ENCODE measurements at regions not wholly inside any gene's neighbourhood (a gene's known extent, or its start where the extent isn't known, plus 50 kb on each side); places are given as distances from the start of the nearest gene placed in this dataset.

GRCh38 chr18:47595831-47596501 lies 334.5 kb downstream of the SMAD2 start:
- no peak for DNase-seq (ENCODE audit: low read depth)

DNA sequence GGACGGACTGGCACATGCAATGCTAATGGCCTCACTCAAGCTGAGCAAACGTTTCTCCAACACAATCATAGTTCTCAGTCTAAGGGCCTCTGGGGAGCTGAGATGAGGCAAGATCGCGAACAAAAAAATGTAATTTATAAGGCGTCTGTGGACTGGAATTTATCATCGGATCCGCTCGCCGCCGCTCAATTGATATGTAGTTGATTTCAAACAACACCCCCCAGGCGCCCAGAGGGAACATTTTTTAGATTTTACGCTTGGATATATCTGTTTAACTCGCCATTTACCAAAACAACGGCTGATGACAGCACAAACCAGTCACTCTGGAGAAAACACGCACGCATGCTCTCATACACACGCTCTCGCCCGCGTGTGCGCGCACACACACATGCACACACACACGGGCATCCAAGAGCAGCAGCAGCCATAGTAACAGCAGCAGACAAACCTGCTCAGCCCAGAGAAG lies 335.8 kb downstream of the SMAD2 start:
- DNase-seq (ENCODE audit: low read depth) = no peak

DNA sequence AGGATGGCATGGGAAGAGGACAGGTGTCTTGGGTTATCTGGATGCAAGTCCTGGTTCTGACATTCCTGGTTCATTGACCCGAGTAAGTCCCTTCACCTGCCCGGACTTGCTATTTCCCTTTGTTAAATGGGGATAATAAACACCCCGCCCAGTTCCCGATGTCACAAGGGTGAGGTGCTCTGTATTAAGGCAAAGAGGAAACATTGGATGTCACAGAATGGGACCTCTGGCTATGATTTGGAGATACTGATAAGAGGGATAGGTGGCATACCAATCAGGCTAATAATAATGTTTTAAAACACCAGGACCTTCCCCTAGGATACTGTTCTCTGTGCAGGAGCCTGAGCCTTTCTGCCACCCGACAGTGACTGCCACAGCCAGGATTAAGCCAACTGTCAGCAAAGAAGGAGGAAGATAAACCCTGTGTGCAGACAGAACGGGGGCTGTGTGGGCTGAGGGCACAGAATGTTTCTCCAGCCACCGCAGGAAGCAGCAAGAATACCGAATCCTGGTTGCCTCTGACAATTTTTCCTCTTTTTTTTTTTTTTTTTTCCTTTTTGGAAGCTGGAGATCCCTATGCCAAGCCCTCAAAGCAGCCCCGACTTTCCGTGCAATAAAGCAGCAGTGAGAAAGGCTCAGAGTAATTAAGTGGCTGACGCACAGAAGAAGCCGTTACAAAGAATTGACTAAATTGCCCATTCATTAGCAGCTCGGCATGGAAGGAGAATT lies 336.6 kb downstream of the SMAD2 start:
- DNase-seq (ENCODE audit: low read depth) = no peak

DNA sequence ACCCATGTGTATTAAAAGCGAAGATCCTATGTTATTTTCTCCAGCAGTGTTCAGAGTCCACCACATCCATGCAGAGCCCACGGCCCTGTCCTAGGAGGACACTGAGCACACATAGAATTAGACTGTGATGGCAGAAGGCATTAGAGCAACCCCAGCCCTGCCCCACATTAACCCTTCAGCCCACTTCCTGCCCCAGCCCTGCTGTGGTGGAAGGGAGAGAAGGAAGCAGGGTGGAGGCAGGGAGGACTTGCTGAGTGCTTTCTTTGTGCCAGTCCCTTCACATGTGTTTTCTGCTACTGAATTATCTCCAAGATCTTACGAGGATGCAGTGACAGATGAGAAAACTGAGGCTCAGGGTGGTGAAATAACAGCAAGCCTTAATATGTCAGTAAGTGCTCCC lies 339.0 kb downstream of the SMAD2 start:
- DNase-seq (ENCODE audit: low read depth) = no peak

GRCh38 chr18:47587587-47587986 lies 336.1 kb upstream of the SKOR2 start:
- DNase-seq (ENCODE audit: low read depth) = no peak

- DNase-seq (ENCODE audit: low read depth) = no peak
These were observed 335.1 kb upstream of the SKOR2 start for GRCh38 chr18:47586418-47587070.

DNA sequence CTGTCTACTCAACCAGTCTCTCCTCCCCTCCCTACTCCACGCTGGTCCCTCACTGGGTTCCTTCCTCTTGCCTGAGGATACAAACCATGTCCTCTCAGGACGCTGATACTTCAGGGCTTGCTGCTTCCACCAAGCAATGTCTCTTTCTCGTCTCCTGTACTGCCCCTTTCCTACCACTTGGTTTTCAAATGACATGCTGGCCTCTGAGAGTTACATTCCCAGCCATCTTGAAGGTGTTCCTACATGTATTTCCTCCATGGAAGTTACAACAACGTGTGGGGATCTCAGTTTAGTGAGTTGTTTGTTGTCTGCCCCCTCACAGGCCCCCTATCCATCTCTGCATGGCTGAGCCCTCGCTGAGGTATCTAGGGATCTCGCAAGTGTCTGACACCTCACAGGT lies 334.5 kb upstream of the SKOR2 start:
- no peak for DNase-seq (ENCODE audit: low read depth)

- no peak for DNase-seq (ENCODE audit: low read depth)
These were observed 333.7 kb upstream of the SKOR2 start for GRCh38 chr18:47585136-47585535.

GRCh38 chr18:47582093-47582492 lies 330.6 kb upstream of the SKOR2 start:
- no peak for DNase-seq (ENCODE audit: low read depth)

GRCh38 chr18:47577520-47577919 lies 326.1 kb upstream of the SKOR2 start:
- no peak for DNase-seq (ENCODE audit: low read depth)

- no peak for DNase-seq (ENCODE audit: low read depth)
These were observed 323.5 kb upstream of the SKOR2 start for GRCh38 chr18:47574966-47575365.

GRCh38 chr18:47571957-47572356 lies 320.5 kb upstream of the SKOR2 start:
- no peak for DNase-seq (ENCODE audit: low read depth)

- no peak for DNase-seq (ENCODE audit: low read depth)
These were observed 315.3 kb upstream of the SKOR2 start for GRCh38 chr18:47566809-47567208.

DNA sequence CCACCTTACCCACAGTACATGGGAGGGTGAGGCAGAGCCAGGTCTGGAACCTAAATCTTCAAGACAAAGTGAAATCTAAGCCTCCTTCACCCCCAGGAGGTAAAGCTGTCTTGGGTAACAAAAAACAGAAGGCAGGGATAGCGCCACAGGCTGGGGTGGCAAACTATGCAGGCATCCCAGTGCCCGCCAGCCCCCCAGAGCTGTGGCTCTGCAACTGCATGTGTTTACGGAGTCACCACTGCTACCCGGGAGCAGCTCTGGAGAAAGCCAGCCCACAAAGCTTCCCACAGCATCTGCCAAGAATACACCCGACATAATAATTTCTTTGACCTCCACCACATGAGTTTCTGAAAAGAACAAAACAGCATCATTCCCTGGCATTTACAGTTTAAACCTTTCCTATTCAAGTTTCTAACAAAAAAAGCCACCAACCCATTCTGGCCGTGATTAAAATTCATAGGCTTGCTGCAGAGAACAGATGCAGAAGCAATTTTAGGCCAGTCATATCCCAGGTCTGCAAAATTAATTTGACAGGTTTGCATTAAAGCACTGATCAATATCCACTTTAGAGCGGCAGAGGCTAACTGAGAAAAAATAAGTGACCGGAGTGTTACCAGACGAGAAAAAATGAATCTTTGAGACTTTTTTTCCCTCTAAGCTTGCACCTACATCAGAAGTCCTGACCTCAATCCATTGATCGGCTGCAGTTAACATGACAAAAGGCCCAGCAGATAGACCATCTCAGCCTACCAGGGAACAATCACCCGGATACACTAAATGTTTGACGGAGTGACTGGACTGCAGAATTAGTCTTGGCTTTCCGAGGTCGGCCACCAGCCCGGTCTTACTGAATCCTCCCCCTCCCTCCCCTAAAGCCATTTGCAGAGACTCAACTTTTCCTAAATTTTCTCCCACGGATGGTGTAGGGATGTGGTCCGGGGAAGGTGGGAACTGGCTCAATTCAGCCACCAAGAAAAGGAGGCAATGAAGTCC lies 309.6 kb upstream of the SKOR2 start:
- no peak for DNase-seq (ENCODE audit: low read depth)

DNA sequence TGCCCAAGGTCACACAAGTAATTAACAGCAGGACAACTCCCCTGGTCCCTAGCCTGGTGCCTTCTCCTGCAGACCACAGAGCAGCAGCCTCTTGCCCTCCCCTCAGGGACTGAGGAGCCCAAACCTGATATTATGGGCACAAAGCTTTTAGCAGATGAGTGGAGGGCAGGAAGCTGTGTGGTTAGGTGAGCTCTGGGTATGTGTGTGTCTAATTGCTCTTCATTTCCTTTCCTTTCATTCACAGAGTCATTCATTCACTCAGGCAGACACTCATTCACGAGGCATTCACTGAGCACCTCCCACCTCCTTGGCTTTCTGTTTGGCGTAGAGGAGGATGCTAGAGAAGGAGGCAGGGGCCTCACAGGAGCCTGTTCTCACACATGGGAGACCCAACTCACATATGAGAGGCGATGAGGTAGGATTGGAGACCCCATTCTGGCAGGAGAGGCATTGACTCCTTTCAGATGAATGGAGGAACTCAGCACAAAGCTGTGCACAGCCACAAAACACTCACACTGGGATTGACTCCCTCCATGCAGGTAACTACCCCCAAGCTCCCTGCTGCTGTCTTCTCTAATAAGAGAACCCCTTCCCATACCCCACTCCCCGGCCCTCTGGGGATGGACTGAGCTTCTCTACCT lies 306.8 kb upstream of the SKOR2 start:
- no peak for DNase-seq (ENCODE audit: low read depth)

DNA sequence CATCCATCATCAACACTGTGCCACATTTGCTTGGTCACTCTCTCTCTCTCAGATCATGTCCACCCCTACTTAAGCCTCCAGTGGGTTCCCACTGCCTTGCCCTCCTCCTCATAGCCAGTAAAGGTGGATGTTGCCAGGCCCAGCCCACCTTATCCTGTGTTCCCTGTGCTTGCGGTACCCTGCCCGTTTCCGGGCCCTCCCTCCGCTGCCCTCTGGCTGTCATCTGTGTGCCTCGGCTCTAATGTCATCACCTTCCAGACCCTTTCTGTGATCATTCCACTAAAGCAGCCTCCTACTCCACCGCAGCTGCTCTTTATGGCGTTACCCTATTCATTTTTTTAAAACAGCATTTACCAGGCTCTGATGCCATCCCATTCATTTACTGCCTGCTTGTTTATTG lies 305.7 kb upstream of the SKOR2 start:
- DNase-seq (ENCODE audit: low read depth) = no peak

DNA sequence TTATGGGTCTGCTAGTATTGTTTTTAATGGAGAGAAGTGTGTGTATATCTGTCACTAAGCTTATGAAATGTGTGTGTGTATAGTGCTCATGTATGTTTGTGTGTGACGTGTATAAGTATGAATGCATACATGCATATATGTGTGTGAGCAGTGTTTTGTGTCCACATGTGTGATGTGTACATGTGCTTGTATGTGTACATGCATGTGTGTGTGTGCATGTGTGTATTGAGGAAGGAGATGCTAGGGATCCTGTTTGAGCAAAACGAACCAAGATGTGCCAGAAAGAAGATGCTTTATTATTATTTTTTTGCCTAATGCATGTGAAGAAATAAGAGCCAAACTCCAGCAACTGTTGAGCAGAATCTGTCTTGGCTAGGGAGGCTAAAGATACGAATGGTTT lies 301.3 kb upstream of the SKOR2 start:
- DNase-seq (ENCODE audit: low read depth) = no peak

GRCh38 chr18:47550611-47551010 lies 299.2 kb upstream of the SKOR2 start:
- no peak for DNase-seq (ENCODE audit: low read depth)

DNA sequence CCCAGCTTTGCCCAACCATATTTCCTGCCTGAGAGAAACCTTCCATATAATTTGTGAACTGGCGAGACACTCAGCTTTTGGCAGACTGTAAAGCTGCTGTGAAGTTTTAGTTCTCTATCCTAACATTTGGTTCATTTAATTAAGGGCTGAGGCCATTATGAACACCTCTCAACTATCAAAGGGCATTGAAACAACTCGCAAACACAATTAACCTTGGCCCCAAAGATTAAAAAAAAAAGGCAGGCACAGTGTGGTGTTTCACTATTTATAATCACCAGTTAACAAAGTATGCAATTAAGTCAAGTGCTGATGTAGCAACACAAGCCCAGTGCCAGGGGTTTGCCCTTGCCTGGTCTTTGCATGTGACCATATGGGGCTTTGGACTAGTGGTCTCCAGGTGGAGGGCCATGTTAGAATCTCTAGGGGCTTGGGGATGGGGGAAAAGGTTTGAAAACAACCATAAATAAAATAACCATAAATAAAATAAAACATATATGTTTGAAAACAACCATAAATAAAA lies 297.6 kb upstream of the SKOR2 start:
- no peak for DNase-seq (ENCODE audit: low read depth)

- DNase-seq (ENCODE audit: low read depth) = no peak
These were observed 296.2 kb upstream of the SKOR2 start for GRCh38 chr18:47547539-47548202.

- no peak for DNase-seq (ENCODE audit: low read depth)
These were observed 294.2 kb upstream of the SKOR2 start for GRCh38 chr18:47545613-47546012.
